Fibroblast of gingiva (primary cell): ENCODE measurements at regions not wholly inside any gene's neighbourhood (a gene's known extent, or its start where the extent isn't known, plus 50 kb on each side); places are given as distances from the start of the nearest gene placed in this dataset.

Experiments
- DNase-seq: peaks from one replicate; pipeline ENCODE4 v3.0.0-alpha.2; 2011; ENCODE audit warnings: low read depth

GRCh38 chr5:20420991-20421595 is 433.1 kb upstream of the CDH18 start:
- DNase-seq = no peak
